Gastroesophageal sphincter (tissue), 3 donors: ENCODE measurements at regions not wholly inside any gene's neighbourhood (a gene's known extent, or its start where the extent isn't known, plus 50 kb on each side); places are given as distances from the start of the nearest gene placed in this dataset.

Source experiments
- EP300 ChIP-seq: sonication (generic); formaldehyde crosslinking; IDR thresholded peaks from one replicate; pipeline ENCODE4 v1.6.1; 2017; ENCODE audit warnings: antibody characterized with exemption, mild to moderate bottlenecking
- TF ChIP-seq, protein P1 (sequence below), 4 experiments: fragments of 200-600 bp in 2 of 4; fragments of 450-650 bp in 2 of 4; sonication (generic) in 1 of 4; IDR thresholded peaks; one replicate each; pipeline ENCODE4 v1.5.1; 2017 to 2019; ENCODE audit warnings: antibody characterized with exemption in 4 of 4, mild to moderate bottlenecking in 2 of 4, moderate library complexity in 2 of 4

GRCh38 chr4:151850791-151851213 lies 90.0 kb upstream of the GATB start:
- TF ChIP-seq, protein P1, sequence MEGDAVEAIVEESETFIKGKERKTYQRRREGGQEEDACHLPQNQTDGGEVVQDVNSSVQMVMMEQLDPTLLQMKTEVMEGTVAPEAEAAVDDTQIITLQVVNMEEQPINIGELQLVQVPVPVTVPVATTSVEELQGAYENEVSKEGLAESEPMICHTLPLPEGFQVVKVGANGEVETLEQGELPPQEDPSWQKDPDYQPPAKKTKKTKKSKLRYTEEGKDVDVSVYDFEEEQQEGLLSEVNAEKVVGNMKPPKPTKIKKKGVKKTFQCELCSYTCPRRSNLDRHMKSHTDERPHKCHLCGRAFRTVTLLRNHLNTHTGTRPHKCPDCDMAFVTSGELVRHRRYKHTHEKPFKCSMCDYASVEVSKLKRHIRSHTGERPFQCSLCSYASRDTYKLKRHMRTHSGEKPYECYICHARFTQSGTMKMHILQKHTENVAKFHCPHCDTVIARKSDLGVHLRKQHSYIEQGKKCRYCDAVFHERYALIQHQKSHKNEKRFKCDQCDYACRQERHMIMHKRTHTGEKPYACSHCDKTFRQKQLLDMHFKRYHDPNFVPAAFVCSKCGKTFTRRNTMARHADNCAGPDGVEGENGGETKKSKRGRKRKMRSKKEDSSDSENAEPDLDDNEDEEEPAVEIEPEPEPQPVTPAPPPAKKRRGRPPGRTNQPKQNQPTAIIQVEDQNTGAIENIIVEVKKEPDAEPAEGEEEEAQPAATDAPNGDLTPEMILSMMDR (IDR thresholded peaks at IDR 0.05) = no peak
- TF ChIP-seq EP300 = no peak
